SU-DHL-6 (cell line): ENCODE measurements at regions not wholly inside any gene's neighbourhood (a gene's known extent, or its start where the extent isn't known, plus 50 kb on each side); places are given as distances from the start of the nearest gene placed in this dataset.

Experiments
- H2AFZ ChIP-seq: fragments of 200-600 bp; sonication (generic); 2 replicates; pipeline ENCODE4 v1.6.1; 2014; ENCODE audit warnings: low read depth, mild to moderate bottlenecking, moderate library complexity, mixed read lengths, antibody characterized with exemption, low read length; ENCODE audit not compliant: severe bottlenecking
- H3F3A ChIP-seq: fragments of 200-600 bp; shearing (Covaris generic); 2 replicates; pipeline ENCODE4 v1.6.0; 2016; ENCODE audit warnings: antibody characterized with exemption, mild to moderate bottlenecking; ENCODE audit not compliant: insufficient read depth
- H3K27ac ChIP-seq: fragments of 200-600 bp; sonication (generic); 2 replicates; pipeline ENCODE4 v1.5.1; 2016; ENCODE audit warnings: low read depth, mild to moderate bottlenecking, low read length, moderate library complexity, mixed read lengths
- H3K27me3 ChIP-seq: fragments of 200-600 bp; sonication (generic), shearing (Covaris generic); 2 replicates; pipeline ENCODE4 v1.6.0; 2014; ENCODE audit warnings: mild to moderate bottlenecking, low read length
- H3K36me3 ChIP-seq: fragments of 200-600 bp; sonication (generic); 2 replicates; pipeline ENCODE4 v1.6.1; 2014; ENCODE audit warnings: mild to moderate bottlenecking, low read length, mixed read lengths
- H3K4me2 ChIP-seq: fragments of 300-600, 200-600 bp; shearing (Covaris generic), sonication (generic); 2 replicates; pipeline ENCODE4 v1.6.0; 2014; ENCODE audit warnings: low read length, low read depth, mild to moderate bottlenecking; ENCODE audit not compliant: poor library complexity, severe bottlenecking
- H3K4me3 ChIP-seq: fragments of 200-600 bp; sonication (generic); 2 replicates; pipeline ENCODE4 v1.5.1; 2014; ENCODE audit warnings: antibody characterized with exemption, low read length, mild to moderate bottlenecking, mixed read lengths; ENCODE audit not compliant: insufficient read depth, poor library complexity, severe bottlenecking
- H3K79me2 ChIP-seq: fragments of 200-600 bp; sonication (generic); 2 replicates; pipeline ENCODE4 v1.6.1; 2014; ENCODE audit warnings: mild to moderate bottlenecking, low read length, moderate library complexity; ENCODE audit not compliant: insufficient read depth
- H3K9ac ChIP-seq: fragments of 200-600 bp; sonication (generic); 2 replicates; pipeline ENCODE4 v1.7.0; 2014; ENCODE audit warnings: mild to moderate bottlenecking, low read length
- H3K9me2 ChIP-seq: fragments of 200-600 bp; sonication (generic); replicated peaks from 2 replicates; pipeline ENCODE4 v1.6.1; 2014; ENCODE audit warnings: low read length; ENCODE audit not compliant: insufficient read depth
- H3K9me3 ChIP-seq: fragments of 200-600 bp; sonication (generic); 2 replicates; pipeline ENCODE4 v1.6.1; 2014; ENCODE audit warnings: low read length, mixed read lengths; ENCODE audit not compliant: insufficient read depth
- H4K20me1 ChIP-seq: fragments of 200-600 bp; sonication (generic); 2 replicates; pipeline ENCODE4 v1.6.1; 2014; ENCODE audit warnings: low read depth, mild to moderate bottlenecking, antibody characterized with exemption, low read length, moderate library complexity, mixed read lengths
- CTCF ChIP-seq: fragments of 200-600 bp; sonication (generic); IDR thresholded peaks from one replicate; pipeline ENCODE4 v1.5.1; 2017; ENCODE audit warnings: antibody characterized with exemption, mild to moderate bottlenecking, low read length, moderate library complexity; ENCODE audit not compliant: insufficient read depth, poor library complexity, severe bottlenecking
- EZH2phosphoT487 ChIP-seq: fragments of 200-600 bp; sonication (generic), shearing (Covaris generic); conservative IDR thresholded peaks from 2 replicates; pipeline ENCODE4 v1.6.1; 2018; ENCODE audit warnings: mild to moderate bottlenecking, antibody characterized with exemption, low read length, moderate library complexity, mixed read lengths

GRCh38 chr16:52099382-52099781 is 447.6 kb downstream of the TOX3 start:
- Histone ChIP-seq H2AFZ (no peak overlapping the region), H3K4me2 (no peak overlapping the region)

DNA sequence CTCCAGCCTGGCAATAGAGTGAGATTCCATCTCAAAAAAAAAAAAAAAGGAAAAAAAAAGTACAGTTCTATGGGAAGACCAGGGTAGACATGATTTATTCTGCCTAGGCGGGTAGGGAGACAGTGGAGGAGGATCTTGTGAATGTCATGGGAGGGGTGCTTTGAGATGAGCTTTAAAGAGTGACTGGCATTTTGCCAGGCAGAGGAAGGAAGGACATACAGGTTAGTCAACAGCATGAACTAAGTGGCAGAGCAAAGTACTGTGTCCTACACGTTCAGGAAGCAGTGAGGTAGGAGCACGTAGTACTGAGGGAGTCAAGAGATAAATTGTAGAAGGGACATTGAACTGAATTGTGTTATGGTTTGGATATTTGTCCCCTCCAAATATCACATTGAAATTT is 451.5 kb downstream of the TOX3 start:
- H3K27me3 ChIP-seq: no peaks in the 10 kb centered on the region
- TF ChIP-seq CTCF (no peak), EZH2phosphoT487 (no peak)
- no peaks in the 10 kb centered on the region for H3K9me2 ChIP-seq
- H3K4me2 ChIP-seq: no peak overlapping the region
- no peak overlapping the region for H3K27ac ChIP-seq
- no peak overlapping the region for H3K4me3 ChIP-seq
- no peaks in the 10 kb centered on the region for H3K36me3 ChIP-seq
- H3K79me2 ChIP-seq: no peaks in the 10 kb centered on the region
- no peaks in the 10 kb centered on the region for H4K20me1 ChIP-seq
- H2AFZ ChIP-seq: no peak overlapping the region
- H3K9ac ChIP-seq: no peak overlapping the region
- no peaks in the 10 kb centered on the region for H3F3A ChIP-seq
- no peaks in the 10 kb centered on the region for H3K9me3 ChIP-seq

More at GRCh38 chr16:52099382-52099781, 447.6 kb downstream of the TOX3 start:
- Histone ChIP-seq H3K4me3 (no peak overlapping the region), H3K27ac (no peak overlapping the region), H4K20me1 (no peaks in the 10 kb centered on the region), H3K9me2 (no peaks in the 10 kb centered on the region), H3K36me3 (no peaks in the 10 kb centered on the region), H3F3A (no peaks in the 10 kb centered on the region), H3K9me3 (no peaks in the 10 kb centered on the region), H3K27me3 (no peaks in the 10 kb centered on the region), H3K9ac (no peak overlapping the region), H3K79me2 (no peaks in the 10 kb centered on the region)
- TF ChIP-seq CTCF: no peak
- no peak for TF ChIP-seq EZH2phosphoT487

GRCh38 chr16:52092126-52092525 is 454.8 kb downstream of the TOX3 start:
- Histone ChIP-seq H3K4me3 (no peak overlapping the region), H4K20me1 (no peaks in the 10 kb centered on the region), H3K9me2 (no peaks in the 10 kb centered on the region), H3K36me3 (no peaks in the 10 kb centered on the region), H3K27ac (no peak overlapping the region), H3K79me2 (no peaks in the 10 kb centered on the region), H3K4me2 (no peak overlapping the region), H3F3A (no peaks in the 10 kb centered on the region), H2AFZ (no peak overlapping the region), H3K27me3 (no peaks in the 10 kb centered on the region), H3K9me3 (no peaks in the 10 kb centered on the region), H3K9ac (no peak overlapping the region)
- TF ChIP-seq CTCF (no peak), EZH2phosphoT487 (no peak)
